ENCODE measurements at regions not wholly inside any gene's neighbourhood (a gene's known extent, or its start where the extent isn't known, plus 50 kb on each side); places are given as distances from the start of the nearest gene placed in this dataset.

DNA sequence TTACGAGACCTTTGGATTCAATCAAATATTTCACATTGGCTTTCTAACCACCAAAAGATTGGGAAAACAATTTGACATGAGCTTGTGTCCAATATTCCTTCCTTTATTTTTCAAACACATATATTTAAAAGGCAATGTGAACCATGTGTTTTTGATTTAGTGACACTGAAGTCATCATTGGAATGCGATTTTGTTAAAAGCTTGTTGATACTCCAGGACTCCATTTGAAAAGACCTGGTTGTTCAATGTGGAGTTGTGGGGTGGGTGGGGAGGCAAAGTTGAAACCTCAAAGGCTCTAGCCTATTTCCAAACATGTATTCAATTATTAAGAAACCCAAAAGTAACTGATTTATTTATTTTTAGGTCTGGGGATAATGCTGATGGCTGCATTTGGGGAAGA is 114.1 kb upstream of the TRIB2 start:
- H3K4me3 ChIP-seq (ENCODE audit: insufficient read depth, low read length), result no peak overlapping the region
- H3K4me2 ChIP-seq (ENCODE audit: insufficient read depth, low read length), result no peak overlapping the region
- no peak overlapping the region for H3K27ac ChIP-seq (ENCODE audit: low read depth, low read length)
- peaks cover 16% of the 10 kb centered on the region for H3K4me1 ChIP-seq (ENCODE audit: insufficient read depth, low read length)
- H3K9me3 ChIP-seq (ENCODE audit: low read depth, low read length), result no peaks in the 10 kb centered on the region
- TF ChIP-seq, protein P1, sequence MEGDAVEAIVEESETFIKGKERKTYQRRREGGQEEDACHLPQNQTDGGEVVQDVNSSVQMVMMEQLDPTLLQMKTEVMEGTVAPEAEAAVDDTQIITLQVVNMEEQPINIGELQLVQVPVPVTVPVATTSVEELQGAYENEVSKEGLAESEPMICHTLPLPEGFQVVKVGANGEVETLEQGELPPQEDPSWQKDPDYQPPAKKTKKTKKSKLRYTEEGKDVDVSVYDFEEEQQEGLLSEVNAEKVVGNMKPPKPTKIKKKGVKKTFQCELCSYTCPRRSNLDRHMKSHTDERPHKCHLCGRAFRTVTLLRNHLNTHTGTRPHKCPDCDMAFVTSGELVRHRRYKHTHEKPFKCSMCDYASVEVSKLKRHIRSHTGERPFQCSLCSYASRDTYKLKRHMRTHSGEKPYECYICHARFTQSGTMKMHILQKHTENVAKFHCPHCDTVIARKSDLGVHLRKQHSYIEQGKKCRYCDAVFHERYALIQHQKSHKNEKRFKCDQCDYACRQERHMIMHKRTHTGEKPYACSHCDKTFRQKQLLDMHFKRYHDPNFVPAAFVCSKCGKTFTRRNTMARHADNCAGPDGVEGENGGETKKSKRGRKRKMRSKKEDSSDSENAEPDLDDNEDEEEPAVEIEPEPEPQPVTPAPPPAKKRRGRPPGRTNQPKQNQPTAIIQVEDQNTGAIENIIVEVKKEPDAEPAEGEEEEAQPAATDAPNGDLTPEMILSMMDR (IDR thresholded peaks at IDR 0.05; ENCODE audit: extremely low read depth, low read depth, low read length), result no peak
- no peak for DNase-seq (ENCODE audit: insufficient read length, low spot score, missing footprints)
- H4K20me1 ChIP-seq (ENCODE audit: insufficient read depth, low read length), result no peaks in the 10 kb centered on the region
- no peaks in the 10 kb centered on the region for H3K79me2 ChIP-seq (ENCODE audit: insufficient read depth, low read length)
- no peak overlapping the region for H2AFZ ChIP-seq (ENCODE audit: low read length)
- no peaks in the 10 kb centered on the region for H3K27me3 ChIP-seq (ENCODE audit: insufficient read depth, low read length)
- H3K36me3 ChIP-seq (ENCODE audit: insufficient read depth, low read length), result no peaks in the 10 kb centered on the region

DNA sequence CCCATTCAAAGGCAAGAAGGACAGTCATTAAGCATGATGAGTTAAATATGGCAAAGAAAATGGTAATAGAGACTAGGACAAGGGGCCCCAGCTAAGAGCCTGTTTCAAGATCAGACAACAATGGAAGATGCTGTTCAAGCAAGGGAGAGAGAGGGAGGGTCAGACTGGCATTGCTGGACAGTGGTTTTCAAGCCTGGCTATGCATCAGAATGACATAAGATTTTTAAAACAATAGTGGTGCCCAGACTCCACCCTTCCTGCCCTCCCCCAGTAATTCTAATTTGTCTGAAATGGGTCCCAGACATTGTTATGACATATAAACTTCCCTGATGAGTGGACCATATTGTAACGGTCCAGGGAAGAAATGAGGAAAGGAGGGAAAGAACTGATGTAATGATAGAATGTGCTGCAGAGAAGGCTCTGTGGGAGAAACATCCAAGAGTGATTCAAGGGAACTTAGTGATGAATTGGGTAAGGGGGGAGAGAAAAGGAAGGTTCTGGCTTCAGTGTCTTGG is 112.9 kb upstream of the TRIB2 start:
- Histone ChIP-seq H3K36me3 (ENCODE audit: insufficient read depth, low read length) (no peaks in the 10 kb centered on the region), H3K9me3 (ENCODE audit: low read depth, low read length) (no peaks in the 10 kb centered on the region), H3K4me1 (ENCODE audit: insufficient read depth, low read length) (peaks cover 16% of the 10 kb centered on the region), H3K4me3 (ENCODE audit: insufficient read depth, low read length) (no peak overlapping the region), H3K4me2 (ENCODE audit: insufficient read depth, low read length) (no peak overlapping the region), H3K79me2 (ENCODE audit: insufficient read depth, low read length) (no peaks in the 10 kb centered on the region), H3K27me3 (ENCODE audit: insufficient read depth, low read length) (no peaks in the 10 kb centered on the region), H3K27ac (ENCODE audit: low read depth, low read length) (no peak overlapping the region), H2AFZ (ENCODE audit: low read length) (no peak overlapping the region), H4K20me1 (ENCODE audit: insufficient read depth, low read length) (no peaks in the 10 kb centered on the region)
- DNase-seq (ENCODE audit: insufficient read length, low spot score, missing footprints), result no peak
- TF ChIP-seq, protein P1 (IDR thresholded peaks at IDR 0.05; ENCODE audit: extremely low read depth, low read depth, low read length), result no peak

DNA sequence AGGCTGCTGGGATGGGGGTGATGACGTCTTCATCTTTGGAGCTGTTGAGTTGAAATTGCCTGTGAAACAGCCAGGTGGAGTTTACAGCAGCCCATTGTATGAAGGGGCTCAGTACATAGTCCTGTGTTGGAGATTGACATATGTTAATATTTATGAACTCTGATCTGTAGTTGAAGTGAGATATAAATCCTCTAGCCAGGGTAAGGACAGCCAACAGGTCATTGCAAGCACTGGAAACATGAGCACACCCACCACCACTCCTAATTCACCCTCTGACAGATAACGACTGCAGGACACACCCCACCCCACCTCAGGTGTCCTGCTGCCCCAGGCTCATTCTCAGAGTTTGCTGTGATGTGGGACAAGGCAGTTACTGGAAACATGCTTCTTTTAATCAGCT is 112.4 kb upstream of the TRIB2 start:
- H4K20me1 ChIP-seq (ENCODE audit: insufficient read depth, low read length), result no peaks in the 10 kb centered on the region
- H3K4me1 ChIP-seq (ENCODE audit: insufficient read depth, low read length), result peaks cover 16% of the 10 kb centered on the region
- no peak overlapping the region for H3K4me2 ChIP-seq (ENCODE audit: insufficient read depth, low read length)
- DNase-seq (ENCODE audit: insufficient read length, low spot score, missing footprints), result no peak
- TF ChIP-seq, protein P1 (IDR thresholded peaks at IDR 0.05; ENCODE audit: extremely low read depth, low read depth, low read length), result no peak
- H3K79me2 ChIP-seq (ENCODE audit: insufficient read depth, low read length), result no peaks in the 10 kb centered on the region
- H3K9me3 ChIP-seq (ENCODE audit: low read depth, low read length), result no peaks in the 10 kb centered on the region
- H3K27me3 ChIP-seq (ENCODE audit: insufficient read depth, low read length), result no peaks in the 10 kb centered on the region
- no peak overlapping the region for H3K27ac ChIP-seq (ENCODE audit: low read depth, low read length)
- no peak overlapping the region for H3K4me3 ChIP-seq (ENCODE audit: insufficient read depth, low read length)
- no peak overlapping the region for H2AFZ ChIP-seq (ENCODE audit: low read length)
- no peaks in the 10 kb centered on the region for H3K36me3 ChIP-seq (ENCODE audit: insufficient read depth, low read length)

DNA sequence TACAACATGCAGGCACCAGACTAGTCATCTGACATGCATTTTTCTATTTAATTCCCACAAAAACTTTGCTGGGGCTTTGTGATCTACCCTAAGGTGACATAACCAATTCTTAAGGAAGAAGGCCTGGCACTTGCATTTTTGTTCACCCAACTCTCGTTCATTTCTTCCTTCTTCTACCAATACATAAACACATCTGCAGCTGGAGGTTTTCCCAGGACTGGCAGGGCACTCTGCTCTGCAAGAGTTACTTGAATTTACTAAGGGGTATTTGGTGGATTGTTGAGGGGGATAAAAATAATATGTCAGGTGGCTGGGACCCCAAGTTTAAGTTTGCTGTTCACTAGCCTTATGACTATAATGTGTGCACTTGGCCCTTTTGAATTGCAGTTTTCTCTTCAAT is 111.4 kb upstream of the TRIB2 start:
- Histone ChIP-seq H3K36me3 (ENCODE audit: insufficient read depth, low read length) (no peaks in the 10 kb centered on the region), H3K27ac (ENCODE audit: low read depth, low read length) (no peak overlapping the region), H4K20me1 (ENCODE audit: insufficient read depth, low read length) (no peaks in the 10 kb centered on the region), H3K4me3 (ENCODE audit: insufficient read depth, low read length) (no peak overlapping the region), H3K4me1 (ENCODE audit: insufficient read depth, low read length) (peaks cover 16% of the 10 kb centered on the region), H3K9me3 (ENCODE audit: low read depth, low read length) (no peaks in the 10 kb centered on the region), H3K79me2 (ENCODE audit: insufficient read depth, low read length) (no peaks in the 10 kb centered on the region), H3K4me2 (ENCODE audit: insufficient read depth, low read length) (no peak overlapping the region), H2AFZ (ENCODE audit: low read length) (no peak overlapping the region), H3K27me3 (ENCODE audit: insufficient read depth, low read length) (no peaks in the 10 kb centered on the region)
- TF ChIP-seq, protein P1 (IDR thresholded peaks at IDR 0.05; ENCODE audit: extremely low read depth, low read depth, low read length), result no peak
- DNase-seq (ENCODE audit: insufficient read length, low spot score, missing footprints), result no peak
